Muscle of arm (tissue), 1 donor: ENCODE measurements at regions not wholly inside any gene's neighbourhood (a gene's known extent, or its start where the extent isn't known, plus 50 kb on each side); places are given as distances from the start of the nearest gene placed in this dataset.
"Not testable (repeated sequence)": the region's sequence is repeated elsewhere in the genome, so short reads cannot be mapped to it uniquely, and the experiment has no call there.

ENCODE experiments used
- DNase-seq: peaks from one replicate; pipeline ENCODE4 v3.0.0-alpha.2; 2013

DNA sequence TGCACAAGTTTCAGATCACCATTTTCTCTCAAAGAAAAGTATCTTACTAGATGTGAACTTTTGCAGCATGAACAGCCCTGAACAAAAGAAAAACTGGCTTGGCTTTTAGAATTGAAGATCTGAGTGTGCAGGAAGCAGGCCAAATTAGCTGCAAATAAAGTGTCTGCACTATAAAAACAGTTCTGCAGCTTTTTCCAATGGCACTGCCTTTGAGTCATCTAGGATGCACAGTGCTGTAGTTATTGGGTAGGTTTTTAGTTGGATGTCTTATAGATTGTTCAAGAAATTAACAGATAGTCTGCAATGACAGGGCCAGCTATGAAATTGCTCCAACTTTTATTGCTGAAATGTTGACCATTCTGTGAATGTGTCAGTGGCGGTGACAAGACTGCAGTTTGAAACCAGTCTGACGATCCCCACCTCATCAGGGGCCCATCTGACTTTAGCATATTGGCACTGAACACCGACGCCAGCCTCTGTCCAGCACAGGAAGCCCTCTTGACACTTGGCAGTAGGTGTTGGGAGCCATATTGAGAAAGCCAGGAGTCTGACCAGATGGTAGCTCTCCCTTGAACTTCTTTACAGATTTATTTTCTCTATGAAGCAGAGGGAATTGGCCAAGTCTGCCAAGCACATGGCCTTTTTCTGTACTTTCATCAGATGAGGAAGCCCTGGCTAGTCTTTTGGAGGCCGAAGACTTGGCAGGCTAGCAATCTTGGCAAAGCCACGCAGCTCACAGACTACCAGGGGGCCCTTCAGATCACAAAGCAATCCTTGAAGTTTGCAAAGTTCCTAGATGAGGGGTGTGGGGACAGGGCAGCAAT is 490.6 kb downstream of the NEBL start:
- no peak for DNase-seq

DNA sequence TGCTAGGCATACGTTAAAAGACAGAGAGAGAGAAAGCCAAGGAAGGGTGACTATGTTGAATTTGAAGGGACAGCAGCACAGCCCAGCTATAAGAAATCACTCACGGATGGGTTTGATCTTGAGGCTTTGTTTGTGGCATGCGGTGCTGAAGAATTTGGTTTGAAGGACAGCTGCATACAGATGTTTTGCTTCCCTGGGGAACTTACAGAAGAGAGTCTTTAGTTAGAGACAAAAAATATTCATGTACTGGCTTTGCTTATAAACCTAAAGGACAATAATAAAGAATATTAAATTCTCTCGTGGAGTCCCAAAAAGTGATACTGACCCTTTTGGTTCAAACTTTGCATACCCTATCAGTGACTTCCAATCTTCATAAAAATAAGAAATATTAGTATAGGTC is 491.4 kb downstream of the NEBL start:
- no peak for DNase-seq

DNA sequence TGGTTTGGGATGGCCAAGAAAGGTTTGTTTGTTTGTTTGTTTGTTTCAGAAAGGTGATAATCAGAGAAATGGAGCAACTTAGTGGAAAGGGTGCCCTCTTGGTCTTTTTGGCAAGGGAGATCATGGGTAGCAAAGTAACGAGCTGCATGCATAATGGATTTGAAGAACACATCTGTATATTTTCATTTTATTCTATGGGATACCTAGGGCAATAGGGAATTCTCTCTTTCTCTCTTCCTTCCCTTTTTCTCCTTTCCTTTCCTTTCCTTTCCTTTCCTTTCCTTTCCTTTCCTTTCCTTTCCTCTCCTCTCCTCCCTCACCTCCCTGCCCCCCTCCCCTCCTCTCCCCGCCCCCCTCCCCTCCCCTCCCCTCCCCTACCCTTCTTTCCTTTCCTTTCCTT is 492.1 kb downstream of the NEBL start:
- DNase-seq: no peak

GRCh38 chr10:20399772-20400171 is 497.3 kb downstream of the NEBL start:
- no peak for DNase-seq

DNA sequence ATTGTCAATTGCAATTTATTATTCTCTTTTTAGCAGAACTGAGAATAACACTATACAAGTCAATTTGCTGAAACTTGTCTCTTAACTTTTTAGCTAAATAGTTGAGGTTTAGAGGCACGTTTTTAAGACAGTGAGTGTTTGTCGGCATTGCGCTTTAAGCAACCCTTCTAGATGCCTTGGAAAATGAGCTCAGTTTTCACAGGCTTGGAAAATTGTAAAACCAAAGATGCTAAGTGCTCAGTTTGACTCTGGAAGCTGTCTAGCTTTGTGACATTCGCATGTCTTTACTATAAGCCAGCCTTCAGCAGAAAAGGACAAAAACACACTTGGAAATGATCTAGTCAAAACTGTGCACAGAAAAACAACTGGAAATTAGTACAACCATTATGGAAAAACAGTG is 500.4 kb downstream of the NEBL start:
- peak; percentile 25 for DNase-seq

- peak; percentile 36 for DNase-seq
Measured at GRCh38 chr10:20396205-20396604, 500.9 kb downstream of the NEBL start.

DNA sequence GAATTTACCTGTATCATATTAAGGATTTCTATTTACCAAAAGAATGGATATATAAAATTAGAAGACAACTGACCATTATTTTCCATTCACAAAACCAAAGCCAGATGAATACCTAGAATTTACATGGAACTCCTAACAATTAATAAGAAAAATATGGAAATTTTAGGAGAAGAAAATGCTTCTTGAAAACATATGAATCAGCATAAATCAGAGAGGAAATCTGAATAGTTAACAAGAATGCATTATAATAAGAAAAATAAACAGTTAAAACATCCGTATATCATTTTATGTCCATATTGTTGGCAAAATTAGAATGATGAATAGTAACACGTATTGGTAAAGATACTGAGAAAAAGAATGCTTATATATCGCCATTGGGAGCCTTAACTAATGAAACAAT is 505.5 kb downstream of the NEBL start:
- DNase-seq: no peak

- DNase-seq: no peak
Measured at GRCh38 chr10:20381761-20382160, 515.4 kb downstream of the NEBL start.

DNA sequence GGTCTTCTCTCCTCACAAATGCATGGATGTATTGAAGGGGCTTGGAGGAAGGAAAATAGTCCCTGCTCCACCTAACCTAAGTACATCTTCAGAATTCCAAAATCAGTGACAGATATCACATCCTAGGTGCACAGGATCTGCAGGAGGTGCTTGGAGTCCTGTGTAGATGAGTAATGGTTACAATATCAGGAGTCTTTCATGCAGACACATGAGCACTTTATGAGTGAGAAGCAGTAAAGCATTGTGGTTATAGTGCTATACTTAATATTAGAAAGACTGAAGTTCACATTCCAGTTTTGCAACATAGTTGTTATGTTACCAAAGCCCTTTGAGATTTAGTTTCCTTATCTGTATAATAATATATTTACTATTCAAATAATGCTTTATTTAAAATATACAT is 516.7 kb downstream of the NEBL start:
- DNase-seq: no peak

- no peak for DNase-seq
Measured at GRCh38 chr10:20372748-20373147, 524.4 kb downstream of the NEBL start.

GRCh38 chr10:20370977-20371533 is 526.1 kb downstream of the NEBL start:
- DNase-seq: not testable (repeated sequence)

GRCh38 chr10:20369863-20370736 is 527.0 kb downstream of the NEBL start:
- no peak for DNase-seq

- DNase-seq: no peak
Measured at GRCh38 chr10:20363684-20364083, 533.4 kb downstream of the NEBL start.

- DNase-seq: no peak
Measured at GRCh38 chr10:20355915-20356314, 539.7 kb downstream of the PLXDC2 start.

DNA sequence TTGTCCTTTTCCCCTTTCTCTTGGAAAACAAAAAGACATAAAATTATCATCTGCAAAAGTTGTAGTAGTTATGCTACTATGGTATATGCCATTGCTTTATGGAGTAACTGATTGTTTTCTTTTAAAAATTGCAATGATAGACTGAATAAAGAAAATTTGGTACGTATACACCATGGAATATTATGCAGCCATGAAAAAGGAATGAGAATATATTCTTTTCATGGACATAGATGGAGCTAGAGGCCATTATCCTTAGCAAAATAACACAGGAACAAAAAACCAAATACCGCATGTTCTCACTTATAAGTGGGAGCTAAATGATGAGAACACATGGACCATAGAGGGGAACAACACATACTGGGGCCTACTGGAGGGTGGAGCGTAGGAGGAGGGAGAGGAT is 538.8 kb downstream of the PLXDC2 start:
- DNase-seq: no peak

DNA sequence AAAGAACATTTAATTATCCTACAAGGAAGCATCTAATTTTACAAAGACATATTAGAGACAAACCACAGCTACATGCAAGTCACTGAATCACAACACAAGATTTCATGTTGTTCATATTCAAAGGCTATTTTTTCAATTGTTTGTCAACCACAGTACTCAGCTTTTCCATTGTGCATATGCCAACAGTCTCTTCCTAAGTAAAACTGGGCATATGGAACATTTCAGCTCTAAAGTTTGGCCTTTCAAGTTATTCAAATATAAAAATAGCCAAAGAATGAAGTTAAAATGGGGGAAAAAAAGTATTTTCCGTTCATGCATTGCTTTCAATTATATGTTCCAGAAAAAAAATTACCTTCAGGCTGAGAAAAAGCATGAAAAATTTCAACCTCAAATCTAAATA is 537.9 kb downstream of the PLXDC2 start:
- peak; percentile 28 for DNase-seq

DNA sequence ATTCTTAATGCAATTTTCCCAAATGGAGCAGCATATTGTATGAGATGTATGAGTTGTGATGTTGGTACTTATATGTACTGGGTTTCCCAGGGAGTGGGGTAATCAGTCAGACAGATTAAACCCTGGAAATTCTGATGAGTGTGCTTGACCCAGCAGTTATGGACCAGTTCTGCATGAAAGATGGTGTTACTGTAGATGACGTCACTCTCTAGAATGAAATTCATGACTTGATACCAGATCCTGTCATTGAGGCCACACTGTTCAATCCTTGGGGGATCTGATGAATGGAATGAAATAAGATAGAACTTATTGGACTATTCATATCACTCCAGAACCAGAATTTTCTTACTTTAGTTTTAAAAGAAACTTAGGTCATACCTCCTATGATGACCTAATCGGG is 534.3 kb downstream of the PLXDC2 start:
- DNase-seq: no peak

GRCh38 chr10:20343036-20343435 is 526.8 kb downstream of the PLXDC2 start:
- no peak for DNase-seq
